Tibial nerve (tissue), 4 donors: ENCODE measurements at regions not wholly inside any gene's neighbourhood (a gene's known extent, or its start where the extent isn't known, plus 50 kb on each side); places are given as distances from the start of the nearest gene placed in this dataset.

Experiments
- DNase-seq, 2 donors: peaks; one replicate each; pipeline ENCODE4 v3.0.0-alpha.2; 2019; ENCODE audit warnings: low spot score in 2 of 2
- H3K27ac ChIP-seq, 4 donors: fragments of 200-600 bp; sonication (generic) in 3 of 4; one replicate each; pipeline ENCODE4 v1.5.1; 2017 to 2019; ENCODE audit warnings: mild to moderate bottlenecking in 1 of 4
- H3K27me3 ChIP-seq, 2 donors: fragments of 200-600 bp; sonication (generic) in 1 of 2; one replicate each; pipeline versions ENCODE4 v1.5.1 to v1.6.0; 2017 to 2019
- H3K36me3 ChIP-seq, 3 donors: fragments of 200-600 bp; sonication (generic); one replicate each; pipeline ENCODE4 v1.5.1; 2018 to 2019
- H3K4me1 ChIP-seq, 4 donors: fragments of 200-600 bp; sonication (generic) in 3 of 4; one replicate each; pipeline ENCODE4 v1.5.1; 2017 to 2019
- H3K4me3 ChIP-seq, 4 donors: fragments of 200-600 bp; sonication (generic) in 3 of 4; one replicate each; pipeline ENCODE4 v1.5.1; 2017 to 2019; ENCODE audit warnings: mild to moderate bottlenecking in 1 of 4, moderate library complexity in 1 of 4
- H3K9me3 ChIP-seq, 4 donors: fragments of 200-600 bp; sonication (generic) in 3 of 4; one replicate each; pipeline ENCODE4 v1.5.1; 2017 to 2019
- EP300 ChIP-seq, 2 donors: sonication (generic); formaldehyde crosslinking; IDR thresholded peaks; one replicate each; pipeline ENCODE4 v1.6.1; 2017; ENCODE audit warnings: antibody characterized with exemption in 2 of 2, mild to moderate bottlenecking in 1 of 2
- POLR2A ChIP-seq, 2 donors: fragments of 450-650 bp; IDR thresholded peaks; one replicate each; pipeline ENCODE4 v1.6.1; 2017; ENCODE audit warnings: antibody characterized with exemption in 2 of 2, mild to moderate bottlenecking in 2 of 2, moderate library complexity in 2 of 2
- WGBS, 2 donors: methylation state at CpG; one replicate each; pipeline ENCODE4 v1.1.5; 2018; 5-methylcytosine and 5-hydroxymethylcytosine counted together
- TF ChIP-seq, protein P1 (sequence below), 5 experiments: fragments of 200-600 bp in 3 of 5; fragments of 450-650 bp in 2 of 5; sonication (generic) in 3 of 5; IDR thresholded peaks; one replicate each; pipeline ENCODE4 v1.5.1; 2016 to 2019; ENCODE audit warnings: antibody characterized with exemption in 5 of 5, mild to moderate bottlenecking in 3 of 5, moderate library complexity in 2 of 5

DNA sequence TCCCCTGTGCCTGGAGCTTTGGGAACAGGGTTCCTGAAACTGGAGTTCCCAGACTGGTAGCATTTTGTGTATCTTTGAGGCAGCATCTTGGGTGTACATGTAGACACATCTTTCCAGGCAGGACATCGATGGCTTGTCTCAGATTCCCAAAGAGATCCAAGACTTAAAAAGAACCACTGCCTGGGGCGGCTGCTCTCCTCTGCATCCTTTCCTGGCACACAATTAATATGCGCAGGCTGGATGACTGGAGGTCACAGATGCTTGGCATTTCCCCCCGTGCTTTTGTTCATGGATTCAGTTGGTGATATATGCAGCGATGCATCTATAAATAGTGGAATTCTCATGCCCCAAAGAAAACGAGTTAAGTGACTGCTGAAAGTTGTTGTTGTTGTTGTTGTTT lies 80.5 kb downstream of the CLDN34 start:
- TF ChIP-seq, protein P1, sequence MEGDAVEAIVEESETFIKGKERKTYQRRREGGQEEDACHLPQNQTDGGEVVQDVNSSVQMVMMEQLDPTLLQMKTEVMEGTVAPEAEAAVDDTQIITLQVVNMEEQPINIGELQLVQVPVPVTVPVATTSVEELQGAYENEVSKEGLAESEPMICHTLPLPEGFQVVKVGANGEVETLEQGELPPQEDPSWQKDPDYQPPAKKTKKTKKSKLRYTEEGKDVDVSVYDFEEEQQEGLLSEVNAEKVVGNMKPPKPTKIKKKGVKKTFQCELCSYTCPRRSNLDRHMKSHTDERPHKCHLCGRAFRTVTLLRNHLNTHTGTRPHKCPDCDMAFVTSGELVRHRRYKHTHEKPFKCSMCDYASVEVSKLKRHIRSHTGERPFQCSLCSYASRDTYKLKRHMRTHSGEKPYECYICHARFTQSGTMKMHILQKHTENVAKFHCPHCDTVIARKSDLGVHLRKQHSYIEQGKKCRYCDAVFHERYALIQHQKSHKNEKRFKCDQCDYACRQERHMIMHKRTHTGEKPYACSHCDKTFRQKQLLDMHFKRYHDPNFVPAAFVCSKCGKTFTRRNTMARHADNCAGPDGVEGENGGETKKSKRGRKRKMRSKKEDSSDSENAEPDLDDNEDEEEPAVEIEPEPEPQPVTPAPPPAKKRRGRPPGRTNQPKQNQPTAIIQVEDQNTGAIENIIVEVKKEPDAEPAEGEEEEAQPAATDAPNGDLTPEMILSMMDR (IDR thresholded peaks at IDR 0.05) = no peak
- TF ChIP-seq POLR2A (IDR thresholded peaks at IDR 0.05) (no peak), EP300 (IDR thresholded peaks at IDR 0.05) (no peak)
- Histone ChIP-seq H3K4me1 (peaks cover 0 to 32% (median 2%) of the 10 kb centered on the region in 4 donors), H3K36me3 (no peaks in the 10 kb centered on the region), H3K27ac (peak overlapping the region in 2 of 4 donors; percentile 20 to 32), H3K27me3 (no peaks in the 10 kb centered on the region), H3K4me3 (no peak overlapping the region), H3K9me3 (no peaks in the 10 kb centered on the region)
- no peak for DNase-seq
- WGBS, 2 donors = 32 to 63% methylated on average over 4 to 6 of the region's 6 CpGs

DNA sequence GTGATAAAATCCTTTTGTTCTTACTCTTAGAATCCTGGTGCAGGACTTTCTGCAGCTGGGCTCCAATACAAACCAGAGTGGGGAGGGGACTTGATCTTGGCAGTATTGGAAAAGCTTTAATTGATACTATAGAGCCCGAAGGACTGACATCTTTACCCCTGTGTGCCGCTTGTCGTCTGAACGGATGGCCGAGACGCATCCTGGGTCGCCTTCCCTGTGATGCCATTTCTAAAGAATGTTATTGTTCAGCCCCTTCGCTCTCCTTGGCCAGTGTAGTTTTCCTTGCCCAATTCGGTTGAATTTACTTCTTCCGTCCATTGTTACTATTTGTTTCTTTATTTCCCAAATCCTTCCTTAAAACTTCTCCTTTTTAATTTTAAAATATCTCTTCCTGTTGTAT lies 80.9 kb downstream of the CLDN34 start:
- DNase-seq = no peak
- H3K27me3 ChIP-seq = no peaks in the 10 kb centered on the region
- 15 to 39% methylated on average over 10 of the region's 10 CpGs for WGBS, 2 donors
- peak overlapping the region in 2 of 4 donors; percentile 20 for H3K27ac ChIP-seq
- TF ChIP-seq POLR2A (IDR thresholded peaks at IDR 0.05) = no peak
- TF ChIP-seq EP300 (IDR thresholded peaks at IDR 0.05) = no peak
- TF ChIP-seq, protein P1 (IDR thresholded peaks at IDR 0.05) = no peak
- H3K4me3 ChIP-seq = no peak overlapping the region
- H3K9me3 ChIP-seq = no peaks in the 10 kb centered on the region
- peaks cover 0 to 36% (median 2%) of the 10 kb centered on the region in 4 donors for H3K4me1 ChIP-seq
- no peaks in the 10 kb centered on the region for H3K36me3 ChIP-seq

DNA sequence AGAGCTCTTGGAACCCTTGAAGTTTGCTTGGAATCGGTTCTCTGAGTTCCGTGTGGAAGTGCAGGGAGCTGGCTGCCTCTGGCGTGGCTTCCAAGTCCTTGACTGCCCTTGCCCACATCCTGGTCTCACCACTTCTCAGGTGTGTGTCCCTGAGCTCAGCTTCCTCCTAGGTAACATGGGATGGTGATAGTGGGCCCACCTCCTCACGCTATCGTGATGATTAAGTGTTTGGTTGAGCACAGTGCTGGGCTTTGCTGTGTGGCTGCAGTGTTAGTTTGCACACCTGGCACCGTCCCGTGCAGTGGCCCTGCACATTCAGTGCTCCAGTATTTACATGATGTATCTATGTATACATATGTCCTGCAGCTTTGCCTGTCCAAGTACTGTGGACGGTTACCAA lies 81.5 kb downstream of the CLDN34 start:
- H3K27me3 ChIP-seq = no peaks in the 10 kb centered on the region
- H3K27ac ChIP-seq = peak overlapping the region in 2 of 4 donors; percentile 20
- peaks cover 0 to 39% (median 2%) of the 10 kb centered on the region in 4 donors for H3K4me1 ChIP-seq
- H3K4me3 ChIP-seq = no peak overlapping the region
- H3K36me3 ChIP-seq = no peaks in the 10 kb centered on the region
- no peak for TF ChIP-seq EP300 (IDR thresholded peaks at IDR 0.05)
- TF ChIP-seq, protein P1 (IDR thresholded peaks at IDR 0.05) = no peak
- TF ChIP-seq POLR2A (IDR thresholded peaks at IDR 0.05) = no peak
- no peak for DNase-seq
- H3K9me3 ChIP-seq = no peaks in the 10 kb centered on the region
- WGBS, 2 donors = 74% methylated on average over 6 to 8 of the region's 8 CpGs

DNA sequence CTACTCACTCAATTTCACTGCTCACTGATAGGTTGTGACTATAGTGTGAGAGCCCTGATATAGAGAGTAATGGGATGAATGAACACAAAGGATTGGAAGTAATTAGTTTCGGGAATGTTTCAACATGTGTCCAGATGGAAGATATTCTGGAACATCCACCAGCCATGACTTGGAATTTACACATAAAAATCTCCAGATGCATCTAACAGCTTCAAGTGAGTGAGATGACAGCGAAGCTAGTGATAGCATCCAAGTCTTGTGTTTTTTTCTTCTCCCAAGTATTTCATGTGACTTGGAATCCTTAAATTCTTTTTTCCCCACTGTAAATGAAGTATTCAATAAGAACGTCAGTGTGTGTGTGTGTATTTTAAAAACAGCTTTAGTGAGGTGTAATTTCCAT lies 82.1 kb downstream of the CLDN34 start:
- TF ChIP-seq, protein P1 (IDR thresholded peaks at IDR 0.05) = no peak
- TF ChIP-seq POLR2A (IDR thresholded peaks at IDR 0.05) (no peak), EP300 (IDR thresholded peaks at IDR 0.05) (no peak)
- no peak for DNase-seq
- Histone ChIP-seq H3K4me3 (no peak overlapping the region), H3K4me1 (peaks cover 0 to 39% (median 2%) of the 10 kb centered on the region in 4 donors), H3K27me3 (no peaks in the 10 kb centered on the region), H3K36me3 (no peaks in the 10 kb centered on the region), H3K9me3 (no peaks in the 10 kb centered on the region), H3K27ac (no peak overlapping the region)
- WGBS, 2 donors = 64 to 75% methylated on average over 3 of the region's 3 CpGs

DNA sequence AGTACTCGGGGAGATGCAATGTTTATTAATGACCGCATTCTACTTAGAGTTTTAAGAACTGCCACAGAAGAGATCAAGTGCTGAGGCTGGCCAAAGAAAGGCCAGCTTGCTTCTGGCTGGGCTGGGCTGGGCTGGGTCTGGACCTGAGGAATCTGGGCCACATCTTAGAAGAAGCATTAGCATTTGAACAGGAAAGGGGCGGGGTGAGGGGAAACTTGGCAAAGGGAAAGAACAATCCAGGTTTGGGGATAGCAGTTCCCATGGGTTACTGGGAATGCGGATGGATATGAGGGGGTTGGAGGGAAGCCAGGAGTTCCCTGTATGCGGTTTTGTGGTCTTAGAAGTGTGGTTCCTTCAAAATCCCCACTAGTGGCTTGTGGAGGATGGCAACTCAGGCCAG lies 83.3 kb downstream of the CLDN34 start:
- DNase-seq = no peak
- no peak overlapping the region for H3K27ac ChIP-seq

More for the DNA sequence above, 83.3 kb downstream of the CLDN34 start:
- Histone ChIP-seq H3K36me3 (peaks cover 0 to 9% (median 0%) of the 10 kb centered on the region in 3 donors), H3K9me3 (peaks cover 0 to 3% (median 0%) of the 10 kb centered on the region in 4 donors), H3K4me1 (peaks cover 0 to 35% (median 2%) of the 10 kb centered on the region in 4 donors), H3K4me3 (no peak overlapping the region), H3K27me3 (no peaks in the 10 kb centered on the region)
- WGBS, 2 donors = 32 to 55% methylated on average over 3 to 5 of the region's 5 CpGs
- no peak for TF ChIP-seq POLR2A (IDR thresholded peaks at IDR 0.05)
- no peak for TF ChIP-seq EP300 (IDR thresholded peaks at IDR 0.05)
- TF ChIP-seq, protein P1 (IDR thresholded peaks at IDR 0.05) = no peak
